ENCODE measurements at regions not wholly inside any gene's neighbourhood (a gene's known extent, or its start where the extent isn't known, plus 50 kb on each side); places are given as distances from the start of the nearest gene placed in this dataset.

DNA sequence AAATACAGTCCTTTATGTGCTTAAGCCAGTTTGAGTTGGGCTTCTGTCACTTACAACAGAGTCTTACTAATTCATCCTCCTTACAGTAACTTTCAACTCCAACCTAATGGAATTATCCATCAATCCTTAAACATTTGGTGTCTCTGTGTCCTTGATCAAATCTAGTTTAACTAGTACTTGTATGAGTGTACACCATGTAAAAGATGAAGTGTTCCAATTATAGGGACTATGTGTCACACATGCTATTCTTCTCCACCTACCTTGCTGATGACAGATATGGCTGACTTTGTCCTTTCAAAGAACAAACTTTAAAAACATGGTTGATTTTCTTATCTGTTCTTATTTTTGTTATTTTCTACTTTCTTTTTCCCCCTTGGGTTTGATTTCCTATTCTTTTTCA, 60.4 kb upstream of the NBPF3 start:
- no peak for TF ChIP-seq MAX (IDR thresholded peaks at IDR 0.05)
- TF ChIP-seq, protein P1, sequence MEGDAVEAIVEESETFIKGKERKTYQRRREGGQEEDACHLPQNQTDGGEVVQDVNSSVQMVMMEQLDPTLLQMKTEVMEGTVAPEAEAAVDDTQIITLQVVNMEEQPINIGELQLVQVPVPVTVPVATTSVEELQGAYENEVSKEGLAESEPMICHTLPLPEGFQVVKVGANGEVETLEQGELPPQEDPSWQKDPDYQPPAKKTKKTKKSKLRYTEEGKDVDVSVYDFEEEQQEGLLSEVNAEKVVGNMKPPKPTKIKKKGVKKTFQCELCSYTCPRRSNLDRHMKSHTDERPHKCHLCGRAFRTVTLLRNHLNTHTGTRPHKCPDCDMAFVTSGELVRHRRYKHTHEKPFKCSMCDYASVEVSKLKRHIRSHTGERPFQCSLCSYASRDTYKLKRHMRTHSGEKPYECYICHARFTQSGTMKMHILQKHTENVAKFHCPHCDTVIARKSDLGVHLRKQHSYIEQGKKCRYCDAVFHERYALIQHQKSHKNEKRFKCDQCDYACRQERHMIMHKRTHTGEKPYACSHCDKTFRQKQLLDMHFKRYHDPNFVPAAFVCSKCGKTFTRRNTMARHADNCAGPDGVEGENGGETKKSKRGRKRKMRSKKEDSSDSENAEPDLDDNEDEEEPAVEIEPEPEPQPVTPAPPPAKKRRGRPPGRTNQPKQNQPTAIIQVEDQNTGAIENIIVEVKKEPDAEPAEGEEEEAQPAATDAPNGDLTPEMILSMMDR (IDR thresholded peaks at IDR 0.05; ENCODE audit: low read depth, low read length, missing input control), result no peak
- no peak for TF ChIP-seq EGR1 (IDR thresholded peaks at IDR 0.05; ENCODE audit: low read depth in 2 of 2)
- TF ChIP-seq JUND (IDR thresholded peaks at IDR 0.05), result no peak

Measured in liver (tissue), 3 donors.